GM12874 (cell line): ENCODE measurements at regions not wholly inside any gene's neighbourhood (a gene's known extent, or its start where the extent isn't known, plus 50 kb on each side); places are given as distances from the start of the nearest gene placed in this dataset.

Experiments used
- CTCF ChIP-seq: IDR thresholded peaks from 2 replicates; pipeline ENCODE4 v1.5.1; 2011; ENCODE audit warnings: low read depth, mild to moderate bottlenecking, control low read depth, low read length, moderate library complexity; ENCODE audit not compliant: insufficient read depth

DNA sequence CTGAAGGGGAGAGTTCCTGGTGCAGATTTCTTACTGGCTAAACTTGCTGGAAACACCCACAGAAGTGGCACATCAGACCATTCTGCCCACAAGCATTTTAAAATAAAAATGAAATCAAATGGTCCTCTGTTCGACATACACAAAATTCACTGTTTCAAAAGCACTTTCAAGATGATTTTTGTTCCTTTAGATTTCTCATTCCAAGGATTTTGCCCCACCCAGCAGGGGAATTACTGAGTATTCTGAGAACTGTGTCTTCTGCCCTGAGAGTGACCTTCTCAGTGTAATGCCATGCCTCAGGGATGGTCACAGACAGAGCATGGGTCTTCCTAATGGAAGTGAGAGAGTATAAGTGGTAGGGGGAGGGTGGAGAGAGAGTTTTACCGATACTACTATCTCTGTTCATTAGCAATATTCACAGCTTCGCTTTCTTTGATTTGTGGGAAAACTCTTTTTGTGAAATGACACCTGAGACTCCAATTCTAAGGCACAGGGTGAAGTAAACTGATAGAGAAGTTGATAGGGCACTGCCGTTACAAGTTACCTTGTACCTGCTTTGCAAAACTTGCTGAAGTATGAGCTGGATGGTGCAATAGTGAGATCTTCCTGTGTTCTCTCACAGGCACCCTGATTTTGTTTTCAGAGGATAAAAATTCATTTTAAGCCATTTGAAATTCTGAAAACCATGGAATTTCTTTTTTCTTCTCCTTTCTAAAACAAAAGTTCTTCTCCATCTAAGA lies 95.8 kb upstream of the CD180 start:
- no peak for TF ChIP-seq CTCF

GRCh38 chr5:67291671-67292070 lies 95.1 kb upstream of the CD180 start:
- TF ChIP-seq CTCF, result no peak

DNA sequence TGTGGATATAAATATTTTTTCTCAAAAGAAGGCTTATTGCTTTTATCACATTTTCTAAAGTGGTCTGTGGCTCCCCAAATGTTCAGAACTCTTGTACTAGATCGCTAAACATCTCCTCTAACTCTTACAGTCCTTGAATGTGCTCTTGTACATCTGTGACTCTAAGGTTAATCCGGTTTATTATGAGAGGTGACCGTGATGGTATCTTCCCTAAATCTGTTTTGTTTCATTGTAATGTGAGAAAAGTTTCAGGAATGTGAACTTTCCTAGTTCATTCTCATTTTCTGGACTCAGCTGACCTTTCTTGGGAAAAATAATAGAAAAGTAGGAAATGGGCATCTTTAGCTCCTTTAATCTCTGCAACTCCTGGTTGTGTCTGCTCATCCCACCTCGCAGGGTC lies 94.5 kb upstream of the CD180 start:
- TF ChIP-seq CTCF, result no peak

DNA sequence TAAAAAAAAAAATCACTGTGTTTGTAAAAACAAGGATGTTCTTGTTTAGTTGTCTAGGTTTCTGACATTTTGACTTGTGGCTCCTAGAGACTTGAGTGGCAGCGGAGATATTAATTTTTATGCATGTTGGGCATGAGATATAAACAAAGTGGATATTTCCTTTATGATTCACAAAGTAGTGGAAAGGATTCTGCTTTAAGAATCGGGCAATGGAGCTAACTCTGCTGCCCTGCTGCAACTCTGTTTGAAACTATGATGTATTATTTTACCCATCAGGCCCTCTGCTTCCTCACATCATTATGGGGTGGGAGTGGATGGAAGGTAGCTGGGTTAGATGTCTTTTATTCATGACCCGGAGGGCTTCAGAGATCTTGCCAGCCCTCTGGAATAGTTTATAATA lies 94.1 kb upstream of the CD180 start:
- TF ChIP-seq CTCF, result no peak

DNA sequence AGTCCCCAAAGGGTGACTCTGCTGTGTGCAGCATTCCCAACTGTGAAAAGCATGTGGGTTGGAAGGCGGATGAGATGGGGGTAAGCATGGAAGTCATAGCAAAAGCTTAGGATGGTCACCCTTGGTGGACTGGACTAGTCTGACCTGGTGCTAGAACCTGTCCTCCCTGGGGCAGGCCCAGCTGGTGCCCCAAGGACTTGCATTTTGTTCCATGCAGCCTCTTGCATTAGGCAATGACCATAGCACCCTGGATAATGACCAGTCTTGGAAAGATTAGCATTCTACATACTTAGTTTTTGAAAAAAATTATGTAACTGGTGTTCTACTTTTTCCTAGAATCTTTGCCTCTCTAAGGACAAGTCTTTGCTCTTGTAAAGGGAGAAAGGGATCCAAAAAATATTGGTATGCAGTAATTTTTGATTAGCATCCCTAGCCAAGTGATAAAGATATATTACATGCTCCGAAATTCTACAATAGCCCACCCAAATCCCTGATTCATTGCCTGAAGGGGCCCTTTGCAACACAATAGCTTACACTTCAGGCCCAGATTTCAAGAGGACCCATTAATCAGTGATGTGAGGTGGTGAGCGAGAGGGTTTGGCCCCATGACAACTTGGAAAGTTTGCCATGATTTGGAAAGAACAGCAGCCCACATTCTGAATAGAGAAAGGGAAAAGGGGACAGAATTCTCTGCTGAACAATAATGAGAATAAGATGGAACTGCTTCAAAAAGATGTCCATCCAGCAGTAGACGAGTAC lies 93.3 kb upstream of the CD180 start:
- no peak for TF ChIP-seq CTCF

- no peak for TF ChIP-seq CTCF
Observed at GRCh38 chr5:67287510-67288268, 91.1 kb upstream of the CD180 start.

GRCh38 chr5:67286006-67286405 lies 89.4 kb upstream of the CD180 start:
- TF ChIP-seq CTCF, result no peak
